NT2/D1 (cell line): ENCODE measurements at regions not wholly inside any gene's neighbourhood (a gene's known extent, or its start where the extent isn't known, plus 50 kb on each side); places are given as distances from the start of the nearest gene placed in this dataset.

Experiments used
- DNase-seq: peaks from one replicate; pipeline ENCODE4 v3.0.0-alpha.2; 2011; ENCODE audit warnings: low read depth, low spot score
- H3K27me3 ChIP-seq: 2 replicates; pipeline ENCODE4 v1.6.0; 2011; ENCODE audit warnings: mild to moderate bottlenecking; ENCODE audit not compliant: insufficient read length, insufficient read depth
- H3K36me3 ChIP-seq: 2 replicates; pipeline ENCODE4 v1.6.1; 2011; ENCODE audit warnings: mild to moderate bottlenecking, low read length, mixed read lengths; ENCODE audit not compliant: insufficient read depth, insufficient read length
- H3K4me1 ChIP-seq: 2 replicates; pipeline ENCODE4 v1.5.1; 2011; ENCODE audit not compliant: insufficient read depth, insufficient read length
- H3K4me3 ChIP-seq: 2 replicates; pipeline ENCODE4 v1.5.1; 2011; ENCODE audit warnings: low read depth; ENCODE audit not compliant: insufficient read length
- H3K9ac ChIP-seq: 2 replicates; pipeline ENCODE4 v1.6.0; 2011; ENCODE audit warnings: low read depth; ENCODE audit not compliant: insufficient read length
- H3K9me3 ChIP-seq: 2 replicates; pipeline ENCODE4 v1.5.1; 2011; ENCODE audit warnings: mild to moderate bottlenecking, low read length; ENCODE audit not compliant: insufficient read depth
- SUZ12 ChIP-seq: IDR thresholded peaks from 2 replicates; pipeline ENCODE4 v1.6.1; 2011; ENCODE audit not compliant: insufficient read length, insufficient read depth; ENCODE audit errors: extremely low read depth
- YY1 ChIP-seq: IDR thresholded peaks from 2 replicates; pipeline ENCODE4 v1.6.1; 2011; ENCODE audit not compliant: insufficient read length, insufficient read depth
- ZNF274 ChIP-seq: IDR thresholded peaks from 2 replicates; pipeline ENCODE4 v1.6.1; 2011; ENCODE audit warnings: mild to moderate bottlenecking, low read depth, low read length

DNA sequence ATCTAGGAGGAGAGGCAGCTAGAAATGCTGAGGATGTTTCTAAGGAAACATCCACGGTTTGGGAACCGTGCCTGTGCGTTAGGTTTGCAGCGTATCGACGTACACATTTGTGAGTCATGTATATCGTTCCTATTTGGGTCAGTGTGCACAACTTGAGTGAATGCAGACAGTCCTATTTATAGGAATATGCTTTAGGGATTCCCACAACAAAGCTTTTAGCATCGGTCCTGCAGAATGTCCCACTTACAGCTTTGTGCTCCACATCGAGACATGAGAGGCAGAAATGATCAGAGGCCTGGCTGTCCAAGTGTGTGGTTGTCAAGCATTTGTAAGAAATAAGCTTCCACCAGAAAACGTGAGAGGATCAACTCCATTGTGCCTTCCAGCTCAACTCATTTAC lies 1282.7 kb upstream of the WWC1 start:
- Histone ChIP-seq H3K4me3 (no peak overlapping the region), H3K9ac (no peak overlapping the region), H3K9me3 (no peaks in the 10 kb centered on the region), H3K36me3 (no peaks in the 10 kb centered on the region), H3K27me3 (no peaks in the 10 kb centered on the region), H3K4me1 (no peaks in the 10 kb centered on the region)
- no peak for DNase-seq
- no peak for TF ChIP-seq SUZ12
- no peak for TF ChIP-seq YY1
- no peak for TF ChIP-seq ZNF274

DNA sequence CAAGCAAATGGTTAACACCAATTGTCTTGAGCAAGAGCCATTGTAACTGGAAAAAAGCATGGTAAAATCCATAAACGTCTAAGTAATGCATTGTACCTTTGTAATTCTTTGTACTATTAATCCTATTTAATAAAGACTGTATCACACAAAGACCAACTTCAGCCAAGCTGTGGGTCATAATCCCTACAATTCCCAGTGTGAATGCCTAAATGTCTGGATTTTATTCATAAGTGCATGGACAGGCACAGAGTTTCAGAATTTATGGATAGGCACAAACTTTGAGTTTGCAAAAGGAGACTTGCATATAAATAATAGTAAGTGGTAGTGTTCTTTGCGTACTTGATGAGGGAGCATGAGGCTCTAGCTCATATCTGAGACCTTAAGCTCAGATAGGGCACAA lies 1280.2 kb upstream of the WWC1 start:
- TF ChIP-seq YY1, result no peak
- TF ChIP-seq SUZ12, result no peak
- no peak overlapping the region for H3K9ac ChIP-seq

DNA sequence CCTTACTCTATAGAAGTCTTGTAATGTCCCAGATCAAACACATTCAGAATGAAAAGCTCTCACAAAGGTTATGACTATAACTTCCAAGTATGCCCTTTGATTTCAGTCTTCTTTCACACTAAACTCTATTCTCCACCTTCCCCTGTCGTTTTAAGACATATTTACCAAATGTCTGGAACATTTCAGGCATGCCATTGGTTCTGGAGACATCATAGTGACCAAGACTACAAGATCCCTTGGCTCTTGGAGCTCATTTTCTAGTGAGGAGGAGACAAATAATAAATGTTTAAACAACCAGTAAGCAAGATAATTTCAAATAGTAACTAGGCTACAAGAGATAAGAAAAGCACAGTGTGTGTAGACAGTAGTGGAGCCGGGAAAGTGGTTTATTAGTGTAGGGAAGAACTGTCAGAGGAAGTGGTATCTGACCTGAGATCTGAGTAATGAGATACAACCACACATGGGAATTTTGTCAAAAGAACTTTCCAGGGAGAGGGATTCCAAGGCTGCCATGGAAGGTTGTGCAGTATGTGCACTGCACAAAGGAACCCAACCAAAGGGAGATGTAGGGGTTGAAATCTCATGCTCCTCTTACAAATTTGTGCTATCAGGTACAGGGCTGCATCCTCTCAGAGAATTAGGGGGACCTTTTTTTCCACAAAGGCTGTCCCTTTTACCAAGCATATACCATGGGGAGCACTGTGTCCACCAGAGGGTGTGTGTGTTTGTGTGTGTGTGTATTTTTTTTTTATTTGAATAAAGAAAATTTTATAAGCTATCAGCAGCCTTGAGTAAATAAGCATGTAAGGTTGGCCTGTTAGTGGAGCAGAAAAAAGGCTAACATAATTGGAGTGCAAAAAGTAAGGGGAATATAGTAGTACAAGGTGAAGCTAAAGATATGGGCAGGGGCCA lies 1279.1 kb upstream of the WWC1 start:
- no peak for TF ChIP-seq YY1
- no peak for TF ChIP-seq ZNF274
- no peak for TF ChIP-seq SUZ12
- no peaks in the 10 kb centered on the region for H3K36me3 ChIP-seq
- no peak for DNase-seq

More for the DNA sequence above, 1280.2 kb upstream of the WWC1 start:
- DNase-seq, result no peak
- no peaks in the 10 kb centered on the region for H3K27me3 ChIP-seq
- no peaks in the 10 kb centered on the region for H3K9me3 ChIP-seq
- H3K4me1 ChIP-seq, result no peaks in the 10 kb centered on the region
- no peak overlapping the region for H3K4me3 ChIP-seq
- no peaks in the 10 kb centered on the region for H3K36me3 ChIP-seq

DNA sequence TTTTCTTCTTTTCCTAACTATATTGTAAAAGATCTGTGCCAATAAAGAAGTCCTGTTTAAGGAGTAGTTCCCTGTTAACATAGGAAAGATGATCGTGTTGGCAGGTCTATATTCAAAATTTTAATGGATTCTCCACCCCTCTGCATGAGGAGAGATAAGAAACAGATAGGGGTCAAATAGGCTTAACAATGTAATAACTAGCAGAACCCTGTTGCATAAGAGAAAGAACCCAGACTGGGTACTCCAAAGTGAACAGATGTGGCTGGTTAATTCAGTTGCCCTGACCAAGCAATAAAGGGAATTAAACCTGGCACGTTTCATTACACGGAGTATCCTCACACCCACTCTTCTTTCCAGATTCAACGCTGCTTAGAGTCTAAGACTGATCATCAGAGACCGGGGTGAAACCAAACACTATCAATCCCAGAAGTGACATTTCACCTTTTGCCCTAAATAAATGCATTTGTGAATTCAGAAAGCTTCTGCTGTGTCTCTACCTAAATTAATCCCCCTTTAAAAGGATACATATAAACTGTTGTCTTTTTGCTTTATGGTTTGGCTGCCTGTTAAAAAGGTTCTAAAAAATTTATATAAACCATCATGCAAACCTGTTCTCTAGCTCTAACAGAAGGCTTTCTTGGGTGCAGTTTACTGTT lies 1276.9 kb upstream of the WWC1 start:
- TF ChIP-seq SUZ12, result no peak
- TF ChIP-seq ZNF274, result no peak
- no peak for TF ChIP-seq YY1
- H3K27me3 ChIP-seq, result no peaks in the 10 kb centered on the region
- H3K9me3 ChIP-seq, result no peaks in the 10 kb centered on the region
- no peak overlapping the region for H3K4me3 ChIP-seq
- H3K9ac ChIP-seq, result no peak overlapping the region
- no peak for DNase-seq
- no peaks in the 10 kb centered on the region for H3K36me3 ChIP-seq
- H3K4me1 ChIP-seq, result no peaks in the 10 kb centered on the region

More for the DNA sequence above, 1279.1 kb upstream of the WWC1 start:
- no peaks in the 10 kb centered on the region for H3K9me3 ChIP-seq
- H3K27me3 ChIP-seq, result no peaks in the 10 kb centered on the region
- H3K4me1 ChIP-seq, result no peaks in the 10 kb centered on the region
- H3K9ac ChIP-seq, result no peak overlapping the region
- H3K4me3 ChIP-seq, result no peak overlapping the region

DNA sequence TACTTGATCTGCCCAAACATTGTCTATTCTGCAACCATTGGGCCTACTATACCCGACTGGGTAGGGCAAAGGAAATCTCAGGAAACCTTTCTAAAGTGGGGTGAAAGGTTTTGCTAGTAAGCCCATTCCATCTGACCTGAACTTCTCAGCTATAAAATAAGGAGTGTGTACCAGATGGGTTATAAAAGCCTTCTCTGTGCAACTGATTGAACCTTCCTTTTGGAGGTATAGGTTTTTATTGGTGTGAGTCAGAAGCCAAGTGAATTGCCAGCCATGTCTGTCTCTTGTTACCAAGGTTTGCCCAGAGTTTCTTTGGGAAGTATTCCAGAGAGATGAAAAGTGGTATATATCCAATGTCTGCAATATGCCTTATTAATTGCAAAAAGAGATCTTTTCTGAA lies 1271.0 kb upstream of the WWC1 start:
- DNase-seq, result no peak
- no peak for TF ChIP-seq SUZ12
- no peak for TF ChIP-seq YY1
- TF ChIP-seq ZNF274, result no peak

DNA sequence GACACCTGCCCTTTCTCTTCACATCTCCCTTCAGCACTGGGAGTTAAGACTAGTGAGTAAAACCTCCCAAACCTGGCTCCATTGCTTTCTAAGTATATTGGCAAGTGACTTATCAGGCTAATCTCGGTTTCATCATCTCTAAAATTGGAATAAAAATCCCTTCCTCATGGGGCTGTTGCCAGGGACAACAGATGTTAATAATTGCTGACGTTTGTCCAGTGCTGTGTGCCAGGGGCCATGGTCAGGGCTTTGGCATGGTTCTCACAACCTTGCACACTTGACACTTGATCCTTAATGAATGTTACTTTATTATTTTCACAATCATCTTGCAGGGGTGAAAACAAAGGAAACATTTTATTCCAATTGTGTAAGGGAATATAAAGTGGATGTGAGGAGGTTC lies 1262.0 kb upstream of the WWC1 start:
- TF ChIP-seq SUZ12, result no peak
- no peak for TF ChIP-seq YY1
- no peak for TF ChIP-seq ZNF274
- no peaks in the 10 kb centered on the region for H3K4me1 ChIP-seq
- DNase-seq, result no peak
- H3K9me3 ChIP-seq, result no peaks in the 10 kb centered on the region
- H3K27me3 ChIP-seq, result no peaks in the 10 kb centered on the region
- no peak overlapping the region for H3K9ac ChIP-seq
- no peak overlapping the region for H3K4me3 ChIP-seq
- H3K36me3 ChIP-seq, result no peaks in the 10 kb centered on the region

More for the DNA sequence above, 1271.0 kb upstream of the WWC1 start:
- Histone ChIP-seq H3K4me3 (no peak overlapping the region), H3K9me3 (no peaks in the 10 kb centered on the region), H3K4me1 (no peaks in the 10 kb centered on the region), H3K27me3 (no peaks in the 10 kb centered on the region), H3K9ac (no peak overlapping the region), H3K36me3 (no peaks in the 10 kb centered on the region)

DNA sequence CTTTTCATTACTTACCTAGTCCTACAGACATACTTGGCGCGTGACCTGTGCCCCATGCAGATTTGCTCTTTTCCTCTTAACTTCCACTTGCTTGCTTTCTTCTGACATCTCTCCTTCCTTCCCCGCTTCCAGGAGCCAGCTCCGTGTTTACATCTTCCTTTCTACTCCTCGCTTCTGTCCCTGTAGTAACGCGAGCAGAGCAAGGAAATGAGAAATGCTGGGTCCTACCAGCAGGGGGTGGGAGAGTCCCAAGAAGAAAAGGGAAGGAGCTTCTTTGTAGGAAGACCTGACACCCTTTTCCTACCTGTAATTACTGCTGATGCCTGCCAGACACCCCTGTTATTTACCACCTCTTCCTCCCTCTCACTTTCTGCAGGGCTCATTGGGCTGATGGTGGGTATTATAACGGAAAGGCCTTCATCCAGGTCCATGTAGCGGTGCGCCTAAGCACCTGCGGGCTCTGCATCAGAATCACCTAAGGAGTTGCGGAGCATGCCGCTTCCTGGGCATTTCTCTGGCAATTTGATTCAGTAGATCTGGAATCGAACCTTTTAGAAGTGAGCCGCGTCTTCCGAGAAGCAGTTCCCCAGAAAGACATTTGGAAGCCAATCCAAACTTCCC lies 1260.8 kb upstream of the WWC1 start:
- Histone ChIP-seq H3K9me3 (no peaks in the 10 kb centered on the region), H3K36me3 (no peaks in the 10 kb centered on the region), H3K9ac (no peak overlapping the region), H3K27me3 (no peaks in the 10 kb centered on the region), H3K4me1 (no peaks in the 10 kb centered on the region), H3K4me3 (no peak overlapping the region)
- DNase-seq, result peak; percentile 39
- TF ChIP-seq ZNF274 (no peak), YY1 (no peak), SUZ12 (no peak)
